WERI-Rb-1 (cell line): ENCODE measurements at regions not wholly inside any gene's neighbourhood (a gene's known extent, or its start where the extent isn't known, plus 50 kb on each side); places are given as distances from the start of the nearest gene placed in this dataset.
A peak's percentile ranks its signal among the peaks of the same experiment; 100 is the strongest.

ENCODE experiments used
- DNase-seq: peaks from one replicate; pipeline ENCODE4 v3.0.0-alpha.2; 2020
- H3K27ac ChIP-seq: fragments of 250-450 bp; sonication (Bioruptor Pico); 2 replicates; pipeline ENCODE4 v1.5.1; 2020; ENCODE audit warnings: mild to moderate bottlenecking, moderate library complexity
- H3K27me3 ChIP-seq: fragments of 250-450 bp; sonication (Bioruptor Pico); 2 replicates; pipeline ENCODE4 v1.5.1; 2021; ENCODE audit warnings: mild to moderate bottlenecking, low read depth, moderate library complexity; ENCODE audit not compliant: insufficient read depth, severe bottlenecking
- H3K36me3 ChIP-seq: fragments of 250-450 bp; sonication (Bioruptor Pico); 2 replicates; pipeline ENCODE4 v1.5.1; 2020; ENCODE audit warnings: mild to moderate bottlenecking, moderate library complexity
- H3K4me3 ChIP-seq: 2 replicates; pipeline ENCODE4 v1.5.1; 2011; ENCODE audit warnings: low read depth, mild to moderate bottlenecking, control low read depth, low read length
- H3K9me3 ChIP-seq: fragments of 250-450 bp; sonication (Bioruptor Pico); 2 replicates; pipeline ENCODE4 v1.5.1; 2021; ENCODE audit warnings: mild to moderate bottlenecking, moderate library complexity; ENCODE audit not compliant: severe bottlenecking
- TF ChIP-seq, protein P1 (sequence below): IDR thresholded peaks from 2 replicates; pipeline ENCODE4 v1.5.1; 2011; ENCODE audit warnings: low read depth, mild to moderate bottlenecking, control low read depth, inconsistent platforms, low read length

DNA sequence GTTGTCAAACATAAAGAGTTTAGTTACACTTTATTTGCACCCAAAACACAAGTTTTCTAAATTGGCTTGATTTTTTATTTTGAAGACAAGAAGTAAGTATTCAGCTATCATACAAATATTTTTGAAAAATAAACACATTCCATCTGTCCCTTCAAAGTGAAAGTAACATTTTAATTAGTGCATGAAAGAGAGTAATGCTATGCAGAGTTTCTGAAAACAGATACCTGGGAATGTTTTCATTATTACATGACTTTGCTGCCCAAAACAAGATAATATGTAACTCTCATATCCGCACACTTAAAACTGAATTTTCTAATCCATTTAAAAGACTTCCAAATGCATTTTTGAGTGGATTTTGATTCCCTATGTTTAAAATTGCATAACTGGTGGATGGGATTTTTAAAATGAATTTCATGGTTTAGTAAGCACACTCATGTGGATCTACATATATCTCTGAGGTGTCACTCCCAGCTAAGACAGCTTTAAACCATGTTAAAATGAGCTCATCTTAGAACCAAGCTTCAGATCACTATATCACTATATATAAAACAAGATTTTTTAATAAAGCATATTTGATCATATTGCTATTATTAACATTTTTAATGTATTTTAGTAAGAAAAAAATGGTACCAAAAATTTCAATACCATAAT lies 127.5 kb downstream of the ATPSCKMT start:
- TF ChIP-seq, protein P1, sequence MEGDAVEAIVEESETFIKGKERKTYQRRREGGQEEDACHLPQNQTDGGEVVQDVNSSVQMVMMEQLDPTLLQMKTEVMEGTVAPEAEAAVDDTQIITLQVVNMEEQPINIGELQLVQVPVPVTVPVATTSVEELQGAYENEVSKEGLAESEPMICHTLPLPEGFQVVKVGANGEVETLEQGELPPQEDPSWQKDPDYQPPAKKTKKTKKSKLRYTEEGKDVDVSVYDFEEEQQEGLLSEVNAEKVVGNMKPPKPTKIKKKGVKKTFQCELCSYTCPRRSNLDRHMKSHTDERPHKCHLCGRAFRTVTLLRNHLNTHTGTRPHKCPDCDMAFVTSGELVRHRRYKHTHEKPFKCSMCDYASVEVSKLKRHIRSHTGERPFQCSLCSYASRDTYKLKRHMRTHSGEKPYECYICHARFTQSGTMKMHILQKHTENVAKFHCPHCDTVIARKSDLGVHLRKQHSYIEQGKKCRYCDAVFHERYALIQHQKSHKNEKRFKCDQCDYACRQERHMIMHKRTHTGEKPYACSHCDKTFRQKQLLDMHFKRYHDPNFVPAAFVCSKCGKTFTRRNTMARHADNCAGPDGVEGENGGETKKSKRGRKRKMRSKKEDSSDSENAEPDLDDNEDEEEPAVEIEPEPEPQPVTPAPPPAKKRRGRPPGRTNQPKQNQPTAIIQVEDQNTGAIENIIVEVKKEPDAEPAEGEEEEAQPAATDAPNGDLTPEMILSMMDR: no peak
- no peak for DNase-seq
- Histone ChIP-seq H3K27ac (no peak overlapping the region), H3K36me3 (no peaks in the 10 kb centered on the region), H3K27me3 (no peaks in the 10 kb centered on the region), H3K4me3 (no peak overlapping the region), H3K9me3 (peaks cover 3% of the 10 kb centered on the region)

DNA sequence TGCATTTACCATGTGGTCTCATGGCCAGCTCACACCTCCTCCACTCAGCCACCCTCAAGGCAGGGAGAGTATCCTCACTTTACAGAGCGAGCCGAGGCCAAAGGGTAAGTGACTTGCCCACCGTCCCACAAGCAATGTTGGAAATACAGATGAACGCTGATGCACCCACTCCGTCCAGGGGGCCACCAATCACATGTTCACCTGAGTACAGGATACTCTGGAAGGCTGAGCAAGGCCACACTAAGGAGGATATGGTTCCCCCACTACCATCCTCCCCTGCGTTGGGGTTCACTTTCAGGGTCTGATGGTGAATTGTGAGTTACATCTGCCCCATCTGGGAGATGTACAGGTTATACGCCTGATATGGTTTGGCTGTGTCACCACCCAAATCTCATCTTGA lies 128.8 kb downstream of the ATPSCKMT start:
- Histone ChIP-seq H3K36me3 (no peaks in the 10 kb centered on the region), H3K27ac (no peak overlapping the region), H3K4me3 (no peak overlapping the region), H3K9me3 (peaks cover 3% of the 10 kb centered on the region), H3K27me3 (no peaks in the 10 kb centered on the region)
- DNase-seq: no peak
- TF ChIP-seq, protein P1: no peak

DNA sequence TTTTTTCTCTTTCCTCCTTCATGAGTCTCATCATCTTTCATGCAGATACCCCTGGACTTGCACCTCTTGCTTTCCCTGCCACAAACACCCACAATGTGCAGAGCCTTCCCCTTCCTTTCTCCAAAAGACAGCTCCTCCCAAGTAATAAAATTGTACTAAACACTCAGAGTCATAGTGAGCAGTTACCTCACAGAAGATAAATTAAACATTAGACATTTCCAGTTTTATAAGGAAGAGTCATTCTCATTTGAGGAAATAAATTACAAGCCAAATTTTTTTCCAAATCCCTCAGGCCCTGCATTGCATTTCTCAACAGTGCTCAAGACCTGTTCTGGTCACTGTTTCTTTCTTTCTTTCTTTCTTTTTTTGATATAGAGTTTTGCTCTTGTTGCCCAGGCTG lies 131.5 kb downstream of the ATPSCKMT start:
- Histone ChIP-seq H3K9me3 (peaks cover 3% of the 10 kb centered on the region), H3K27ac (no peak overlapping the region), H3K36me3 (no peaks in the 10 kb centered on the region), H3K27me3 (no peaks in the 10 kb centered on the region), H3K4me3 (no peak overlapping the region)
- no peak for DNase-seq
- TF ChIP-seq, protein P1: no peak

DNA sequence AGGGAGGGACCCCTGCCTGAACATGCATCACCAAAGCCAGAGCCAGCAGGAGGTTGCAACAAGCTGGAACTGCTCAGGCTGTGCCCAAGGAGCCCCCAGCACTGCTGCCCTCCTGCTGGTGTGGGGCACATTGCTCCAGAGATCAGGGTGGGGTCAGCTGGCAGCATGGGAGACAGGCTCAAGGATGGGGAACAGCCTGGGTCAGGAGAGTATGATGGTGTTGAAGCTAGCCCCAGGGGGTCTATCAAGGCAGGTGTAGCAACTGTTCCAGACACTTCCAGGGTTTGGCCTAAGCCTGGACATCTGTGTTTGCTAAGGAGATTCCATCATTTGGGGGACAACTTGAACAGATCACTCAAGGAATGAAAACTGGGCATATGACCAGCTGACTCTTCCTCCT lies 133.1 kb downstream of the ATPSCKMT start:
- Histone ChIP-seq H3K27ac (no peak overlapping the region), H3K4me3 (no peak overlapping the region), H3K27me3 (no peaks in the 10 kb centered on the region), H3K36me3 (no peaks in the 10 kb centered on the region), H3K9me3 (peaks cover 3% of the 10 kb centered on the region)
- TF ChIP-seq, protein P1: no peak
- no peak for DNase-seq

DNA sequence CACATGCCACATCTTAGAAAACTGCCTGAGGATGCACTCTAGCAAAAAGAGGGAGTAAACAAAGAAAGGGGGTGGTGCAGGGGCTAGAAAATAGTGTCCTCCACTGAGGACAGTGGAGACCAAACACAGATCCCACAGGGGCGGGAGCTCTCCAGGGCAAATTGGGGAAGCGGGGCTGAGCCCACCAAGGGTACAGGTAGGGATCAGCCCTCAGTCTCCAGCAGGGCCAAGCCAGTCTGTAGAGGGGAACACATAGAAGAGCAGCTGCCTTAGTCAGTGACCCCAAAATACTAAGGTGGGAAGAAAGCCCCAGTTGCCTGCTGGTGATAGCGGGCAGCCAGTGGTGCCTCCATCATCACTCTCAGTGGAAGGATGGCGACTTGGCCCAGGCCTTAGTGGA lies 134.0 kb downstream of the ATPSCKMT start:
- Histone ChIP-seq H3K27me3 (no peaks in the 10 kb centered on the region), H3K27ac (no peak overlapping the region), H3K36me3 (no peaks in the 10 kb centered on the region), H3K9me3 (peaks cover 3% of the 10 kb centered on the region), H3K4me3 (no peak overlapping the region)
- no peak for DNase-seq
- TF ChIP-seq, protein P1: no peak

- peak; percentile 83 for DNase-seq
- no peaks in the 10 kb centered on the region for H3K36me3 ChIP-seq
- TF ChIP-seq, protein P1: peak; percentile 88
- H3K4me3 ChIP-seq: no peak overlapping the region
- H3K27ac ChIP-seq: no peak overlapping the region
- H3K9me3 ChIP-seq: no peaks in the 10 kb centered on the region
- no peaks in the 10 kb centered on the region for H3K27me3 ChIP-seq
Measured at GRCh38 chr5:10111571-10111970, 138.1 kb downstream of the ATPSCKMT start.
